Osteocyte (in vitro differentiated cells): ENCODE measurements at regions not wholly inside any gene's neighbourhood (a gene's known extent, or its start where the extent isn't known, plus 50 kb on each side); places are given as distances from the start of the nearest gene placed in this dataset.
"Not testable (repeated sequence)": the region's sequence is repeated elsewhere in the genome, so short reads cannot be mapped to it uniquely, and the experiment has no call there.

Experiments
- DNase-seq: peaks from one replicate; pipeline ENCODE4 v3.0.0; 2021; ENCODE audit warnings: mixed read lengths; ENCODE audit not compliant: unreplicated experiment; ENCODE audit errors: extremely low spot score
- H3K27ac Mint-ChIP-seq: one replicate; pipeline ENCODE4 v1.8.0; 2021; ENCODE audit warnings: mild to moderate bottlenecking, mixed read lengths; ENCODE audit not compliant: unreplicated experiment
- H3K27me3 Mint-ChIP-seq: one replicate; pipeline ENCODE4 v1.8.0; 2021; ENCODE audit warnings: mixed read lengths; ENCODE audit not compliant: unreplicated experiment
- H3K36me3 Mint-ChIP-seq: one replicate; pipeline ENCODE4 v1.8.0; 2021; ENCODE audit warnings: mixed read lengths; ENCODE audit not compliant: unreplicated experiment
- H3K4me1 Mint-ChIP-seq: one replicate; pipeline ENCODE4 v1.8.0; 2021; ENCODE audit warnings: mixed read lengths; ENCODE audit not compliant: unreplicated experiment
- H3K4me3 Mint-ChIP-seq: one replicate; pipeline ENCODE4 v1.8.0; 2021; ENCODE audit warnings: mild to moderate bottlenecking, moderate library complexity, mixed read lengths; ENCODE audit not compliant: unreplicated experiment
- H3K9me3 Mint-ChIP-seq: one replicate; pipeline ENCODE4 v1.8.0; 2021; ENCODE audit warnings: mixed read lengths; ENCODE audit not compliant: unreplicated experiment
- TF ChIP-seq, protein P1 (sequence below): fragments of 200-600 bp; sonication (generic); IDR thresholded peaks from 2 replicates; pipeline ENCODE4 v1.5.0; 2021; ENCODE audit warnings: antibody characterized with exemption, mild to moderate bottlenecking, moderate library complexity

DNA sequence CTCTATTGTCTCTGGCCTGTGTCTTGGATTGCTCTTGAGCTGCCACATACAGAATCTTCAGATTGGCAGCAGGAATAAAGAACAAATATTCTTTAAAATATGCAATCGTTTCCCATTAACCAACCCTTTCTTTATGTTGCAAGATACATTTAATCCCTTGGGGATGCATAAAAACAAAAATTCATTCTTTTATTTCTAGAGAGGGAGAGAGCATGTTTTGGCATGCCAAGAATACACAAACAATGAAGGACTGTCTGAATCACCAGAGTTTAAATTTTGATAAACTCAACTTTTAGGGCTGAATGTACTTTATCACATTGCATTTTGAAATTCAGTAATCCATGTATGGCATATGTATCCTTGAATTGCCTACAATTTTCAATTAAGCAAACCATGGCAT, 154.3 kb upstream of the SEMA3D start:
- Mint-ChIP-seq H3K27me3 (no peaks in the 10 kb centered on the region), H3K36me3 (no peaks in the 10 kb centered on the region), H3K4me3 (no peak overlapping the region), H3K4me1 (peaks cover 56% of the 10 kb centered on the region), H3K9me3 (peaks cover 7% of the 10 kb centered on the region), H3K27ac (peak overlapping the region; percentile 42)
- TF ChIP-seq, protein P1, sequence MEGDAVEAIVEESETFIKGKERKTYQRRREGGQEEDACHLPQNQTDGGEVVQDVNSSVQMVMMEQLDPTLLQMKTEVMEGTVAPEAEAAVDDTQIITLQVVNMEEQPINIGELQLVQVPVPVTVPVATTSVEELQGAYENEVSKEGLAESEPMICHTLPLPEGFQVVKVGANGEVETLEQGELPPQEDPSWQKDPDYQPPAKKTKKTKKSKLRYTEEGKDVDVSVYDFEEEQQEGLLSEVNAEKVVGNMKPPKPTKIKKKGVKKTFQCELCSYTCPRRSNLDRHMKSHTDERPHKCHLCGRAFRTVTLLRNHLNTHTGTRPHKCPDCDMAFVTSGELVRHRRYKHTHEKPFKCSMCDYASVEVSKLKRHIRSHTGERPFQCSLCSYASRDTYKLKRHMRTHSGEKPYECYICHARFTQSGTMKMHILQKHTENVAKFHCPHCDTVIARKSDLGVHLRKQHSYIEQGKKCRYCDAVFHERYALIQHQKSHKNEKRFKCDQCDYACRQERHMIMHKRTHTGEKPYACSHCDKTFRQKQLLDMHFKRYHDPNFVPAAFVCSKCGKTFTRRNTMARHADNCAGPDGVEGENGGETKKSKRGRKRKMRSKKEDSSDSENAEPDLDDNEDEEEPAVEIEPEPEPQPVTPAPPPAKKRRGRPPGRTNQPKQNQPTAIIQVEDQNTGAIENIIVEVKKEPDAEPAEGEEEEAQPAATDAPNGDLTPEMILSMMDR = no peak
- no peak for DNase-seq

DNA sequence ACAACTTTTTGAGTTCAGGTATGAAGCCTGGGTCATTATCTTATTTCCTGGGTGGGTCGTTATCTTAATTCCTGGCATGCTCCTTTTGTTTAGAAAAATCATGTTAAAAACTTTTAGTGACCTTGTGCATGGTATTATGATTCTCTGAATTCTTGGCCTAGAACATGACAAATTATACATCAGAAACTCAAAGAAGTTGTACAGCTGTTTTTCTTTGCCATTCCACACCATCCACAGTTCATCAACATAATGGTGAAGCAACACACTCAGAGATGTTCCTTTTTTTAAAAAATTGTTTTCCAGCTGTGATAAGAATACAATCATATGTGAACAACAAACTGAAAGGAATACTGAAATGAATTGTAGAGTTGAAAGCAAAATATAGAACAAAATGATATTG, 149.2 kb upstream of the SEMA3D start:
- H3K27ac Mint-ChIP-seq = no peak overlapping the region
- H3K9me3 Mint-ChIP-seq = no peaks in the 10 kb centered on the region
- H3K4me1 Mint-ChIP-seq = peaks cover 47% of the 10 kb centered on the region
- no peaks in the 10 kb centered on the region for H3K36me3 Mint-ChIP-seq
- no peak overlapping the region for H3K4me3 Mint-ChIP-seq
- DNase-seq = no peak
- H3K27me3 Mint-ChIP-seq = no peaks in the 10 kb centered on the region
- TF ChIP-seq, protein P1 = no peak

DNA sequence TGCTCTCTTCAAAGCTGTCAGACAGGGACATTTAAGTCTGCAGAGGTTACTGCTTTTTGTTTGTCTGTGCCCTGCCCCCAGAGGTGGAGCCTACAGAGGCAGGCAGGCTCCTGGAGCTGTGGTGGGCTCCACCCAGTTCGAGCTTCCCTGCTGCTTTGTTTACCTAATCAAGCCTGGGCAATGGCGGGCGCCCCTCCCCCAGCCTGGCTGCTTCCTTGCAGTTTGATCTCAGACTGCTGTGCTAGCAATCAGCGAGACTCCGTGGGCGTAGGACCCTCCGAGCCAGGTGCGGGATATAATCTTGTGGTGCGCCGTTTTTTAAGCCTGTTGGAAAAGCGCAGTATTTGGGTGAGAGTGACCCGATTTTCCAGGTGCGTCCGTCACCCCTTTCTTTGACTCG, 148.3 kb upstream of the SEMA3D start:
- not testable (repeated sequence) for H3K27me3 Mint-ChIP-seq, H3K27ac Mint-ChIP-seq, H3K9me3 Mint-ChIP-seq, H3K36me3 Mint-ChIP-seq, H3K4me3 Mint-ChIP-seq, DNase-seq
- peaks cover 40% of the 10 kb centered on the region for H3K4me1 Mint-ChIP-seq

DNA sequence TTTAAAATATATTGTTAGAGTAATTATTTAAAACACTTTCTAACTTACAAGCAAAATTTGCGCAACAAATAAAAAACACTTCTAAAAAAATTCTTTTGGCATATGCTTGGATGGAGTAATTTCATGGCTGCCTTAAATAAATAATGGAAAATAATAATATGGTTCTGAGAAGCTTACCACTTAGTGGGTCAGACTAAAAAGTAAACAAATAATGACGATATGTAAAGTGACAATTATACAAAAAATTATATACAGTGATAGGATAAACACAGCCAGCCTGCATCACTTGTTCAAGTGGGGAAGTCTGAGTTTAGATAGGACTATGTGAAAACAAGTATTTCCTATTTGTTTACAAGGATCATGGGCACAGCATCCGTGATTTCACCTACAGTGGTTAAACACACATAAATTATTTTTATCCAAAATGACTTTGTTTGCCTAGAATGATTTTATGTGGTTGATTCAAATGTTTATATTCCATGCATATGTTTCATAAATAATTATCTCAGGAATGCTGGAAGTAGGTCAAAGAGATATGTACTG, 141.7 kb upstream of the SEMA3D start:
- no peak for DNase-seq
- Mint-ChIP-seq H3K27ac (no peak overlapping the region), H3K4me1 (no peaks in the 10 kb centered on the region), H3K4me3 (no peak overlapping the region), H3K9me3 (no peaks in the 10 kb centered on the region), H3K36me3 (no peaks in the 10 kb centered on the region), H3K27me3 (no peaks in the 10 kb centered on the region)
- TF ChIP-seq, protein P1 = no peak

DNA sequence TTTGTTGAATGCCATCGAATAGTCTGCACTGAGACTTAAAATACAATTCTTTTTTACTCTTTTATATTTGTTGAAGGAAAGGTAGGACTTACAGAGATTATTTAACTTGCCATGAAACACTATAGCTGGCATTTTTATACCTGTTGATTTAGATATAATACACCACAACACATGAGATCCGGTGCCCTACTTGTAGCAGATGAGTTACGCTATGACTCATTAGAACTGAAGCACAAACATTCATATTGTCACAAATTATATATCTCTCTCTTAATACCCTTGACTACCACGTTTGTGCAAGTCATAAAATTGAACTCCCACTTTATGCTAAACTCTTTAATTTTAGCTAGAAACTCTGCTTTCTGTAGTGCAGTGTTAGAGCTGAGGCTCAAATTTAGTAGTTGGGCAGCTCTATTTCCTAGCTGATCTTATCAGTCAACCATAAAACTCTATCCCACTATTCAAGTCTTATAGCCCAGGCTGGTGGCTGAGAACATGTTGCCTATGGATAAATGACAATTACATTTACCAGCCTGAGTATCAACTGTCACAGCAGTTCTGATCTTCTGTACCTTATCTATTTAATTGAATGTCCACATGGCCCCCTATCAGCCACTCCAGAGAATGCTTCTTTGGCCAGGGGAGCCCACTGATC, 137.4 kb upstream of the SEMA3D start:
- Mint-ChIP-seq H3K9me3 (no peaks in the 10 kb centered on the region), H3K27ac (no peak overlapping the region), H3K27me3 (no peaks in the 10 kb centered on the region), H3K36me3 (no peaks in the 10 kb centered on the region), H3K4me3 (no peak overlapping the region), H3K4me1 (no peaks in the 10 kb centered on the region)
- TF ChIP-seq, protein P1 = no peak
- no peak for DNase-seq
